K562 (cell line): ENCODE measurements at regions not wholly inside any gene's neighbourhood (a gene's known extent, or its start where the extent isn't known, plus 50 kb on each side); places are given as distances from the start of the nearest gene placed in this dataset.
A peak's percentile ranks its signal among the peaks of the same experiment; 100 is the strongest.

Experiments
- ATAC-seq: fragments of 200-7000 bp; cut with Tn5 transposase; 3 replicates; pipeline ENCODE4 v1.9.1; 2020; ENCODE audit warnings: moderate library complexity
- BruUV-seq: library from RNA; stranded (reverse); fragments of 400-500 nt; replicated peaks from 2 replicates; lab custom pipeline; 2021; lab: Mats Ljungman, UMichigan
- CTCF ChIA-PET: fragments of 300-600 bp; formaldehyde crosslinking; extraction: SDS; loops from one replicate; lab custom pipeline; 2021; ENCODE audit warnings: low intra/inter-chr PET ratio; lab: Yijun Ruan, JAX
- POLR2A ChIA-PET: fragments of 300-600, 350-650 bp; sonication (Branson Sonifier 250); formaldehyde crosslinking; extraction: SDS; loops from one replicate; lab custom pipeline; 2021; ENCODE audit warnings: antibody characterized with exemption, inconsistent platforms; lab: Yijun Ruan, JAX
- DNase-seq, 4 experiments: peaks; one replicate each; pipeline versions ENCODE4 v3.0.0 to v3.0.0-alpha.2; 2011 to 2018; ENCODE audit warnings: low spot score in 3 of 4, mixed read lengths in 3 of 4; ENCODE audit errors: extremely low read depth in 1 of 4
- FAIRE-seq: peaks from 2 replicates; lab custom pipeline; 2011; peaks lifted over from hg19 to GRCh38; lab: Jason Lieb, UNC
- H2AFZ ChIP-seq: 2 replicates; pipeline ENCODE4 v1.6.0; 2011; ENCODE audit warnings: low read depth, low read length, control low read depth, inconsistent platforms
- H3K27ac ChIP-seq: fragments of 200-600 bp; 3 replicates; pipeline ENCODE4 v1.8.0; 2011; ENCODE audit warnings: low read depth, mild to moderate bottlenecking, control low read depth, inconsistent platforms, low read length, moderate library complexity, mixed read lengths; ENCODE audit errors: extremely low read depth
- H3K27me3 ChIP-seq, 2 experiments: fragments of 300-600 bp in 1 of 2; 2 replicates in 1 of 2; 3 replicates in 1 of 2; pipeline versions ENCODE4 v1.6.0 to v1.8.0; 2011; ENCODE audit warnings: inconsistent platforms in 2 of 2, low read length in 2 of 2, mild to moderate bottlenecking in 1 of 2, mixed read lengths in 1 of 2, moderate library complexity in 1 of 2; ENCODE audit not compliant: control insufficient read depth in 2 of 2, insufficient read depth in 2 of 2
- H3K36me3 ChIP-seq: fragments of 300-600 bp; 3 replicates; pipeline ENCODE4 v1.8.0; 2011; ENCODE audit warnings: mild to moderate bottlenecking, low read length, inconsistent platforms; ENCODE audit not compliant: control insufficient read depth, insufficient read depth
- H3K4me1 ChIP-seq, 2 experiments: fragments of 200-600 bp in 1 of 2; replicated peaks in 1 of 2; 2 replicates in 1 of 2; 3 replicates in 1 of 2; pipeline versions ENCODE4 v1.5.1 to v1.8.0; 2011; ENCODE audit warnings: inconsistent platforms in 2 of 2, low read length in 2 of 2, mild to moderate bottlenecking in 1 of 2, mixed read lengths in 1 of 2, moderate library complexity in 1 of 2; ENCODE audit not compliant: control insufficient read depth in 2 of 2, insufficient read depth in 2 of 2
- H3K4me2 ChIP-seq: 2 replicates; pipeline ENCODE4 v1.6.1; 2011; ENCODE audit warnings: low read length, control low read depth, inconsistent platforms, mixed read lengths; ENCODE audit not compliant: insufficient read depth
- H3K4me3 ChIP-seq: fragments of 200-600 bp; sonication (generic), shearing (Covaris generic); 2 replicates; pipeline ENCODE4 v1.5.1; 2016; ENCODE audit warnings: control low read depth, inconsistent platforms
- H3K79me2 ChIP-seq: fragments of 200-600 bp; 3 replicates; pipeline ENCODE4 v1.8.0; 2011; ENCODE audit warnings: low read length, inconsistent platforms; ENCODE audit not compliant: control insufficient read depth, insufficient read depth
- H3K9ac ChIP-seq, 2 experiments: 2 replicates each; pipeline versions ENCODE4 v1.6.0 to v1.6.1; 2011; ENCODE audit warnings: low read depth in 2 of 2, low read length in 2 of 2, control low read depth in 1 of 2, inconsistent platforms in 1 of 2, mild to moderate bottlenecking in 1 of 2, mixed read lengths in 1 of 2; ENCODE audit not compliant: insufficient read depth in 1 of 2
- H3K9me1 ChIP-seq: one replicate; pipeline ENCODE4 v1.6.0; 2011; ENCODE audit warnings: inconsistent platforms, mild to moderate bottlenecking, low read length, moderate library complexity; ENCODE audit not compliant: control insufficient read depth, insufficient read depth
- H3K9me3 ChIP-seq: replicated peaks from 2 replicates; pipeline ENCODE4 v1.5.1; 2011; ENCODE audit warnings: low read depth, low read length, inconsistent platforms; ENCODE audit not compliant: control insufficient read depth, insufficient read depth
- H4K20me1 ChIP-seq: replicated peaks from 2 replicates; pipeline ENCODE4 v1.6.1; 2011; ENCODE audit warnings: low read length, inconsistent platforms, mixed read lengths; ENCODE audit not compliant: control insufficient read depth, insufficient read depth
- AFF4 ChIP-seq: sonication (generic); formaldehyde crosslinking; IDR thresholded peaks from 2 replicates; pipeline ENCODE4 v1.8.0; 2023; ENCODE audit warnings: mild to moderate bottlenecking, missing genetic modification reagents
- CCAR2 ChIP-seq: fragments of 200-400 bp; formaldehyde crosslinking; IDR thresholded peaks from 2 replicates; pipeline ENCODE4 v1.6.1; 2017; ENCODE audit warnings: mild to moderate bottlenecking, low read depth, low read length
- ZFP36 ChIP-seq: fragments of 150-350 bp; IDR thresholded peaks from 2 replicates; pipeline ENCODE4 v1.6.1; 2018; ENCODE audit warnings: low read length, low read depth; ENCODE audit not compliant: partially characterized antibody
- ZKSCAN3 ChIP-seq: fragments of 250-450 bp; sonication (Bioruptor Pico); IDR thresholded peaks from 2 replicates; pipeline ENCODE4 v1.4.0; 2020
- ZNF134 ChIP-seq: fragments of 250-450 bp; sonication (Bioruptor Pico); conservative IDR thresholded peaks from 2 replicates; pipeline ENCODE4 v1.4.0; 2020
- WGBS: fragments of 100-300 bp; shearing (Covaris generic); methylation state at CpG from one replicate; pipeline ENCODE4 v1.1.6; 2016; ENCODE audit warnings: low coverage, mixed read lengths; ENCODE audit not compliant: insufficient coverage; ENCODE audit errors: missing lambda C conversion rate; 5-methylcytosine and 5-hydroxymethylcytosine counted together
- in situ Hi-C: fragments of 300-500 bp; cut with MboI; formaldehyde crosslinking; loops from 4 replicates; pipeline ENCODE4 v1.15.0; 2018; ENCODE audit warnings: inconsistent platforms, mixed read lengths
- intact Hi-C: fragments of 100-400 bp; cut with micrococcal nuclease; formaldehyde crosslinking; loops from 2 replicates; pipeline ENCODE4 v1.14.2; 2022
- TF ChIP-seq, protein P1 (sequence below), 2 experiments: fragments of 250-450 bp in 1 of 2; fragments of 450-650 bp in 1 of 2; sonication (Bioruptor Pico) in 1 of 2; IDR thresholded peaks; 2 replicates each; pipeline versions ENCODE4 v1.6.1 to v1.8.0; 2016 to 2021; ENCODE audit warnings: mild to moderate bottlenecking in 2 of 2, moderate library complexity in 2 of 2, missing compliant biosample characterization in 1 of 2, missing genetic modification characterization in 1 of 2
- TF ChIP-seq, protein P2 (sequence below): fragments of 250-450 bp; sonication (Bioruptor Pico); IDR thresholded peaks from 2 replicates; pipeline ENCODE4 v1.4.0; 2020; ENCODE audit warnings: mild to moderate bottlenecking, moderate library complexity, borderline replicate concordance

- H3K36me3 ChIP-seq = no peaks in the 10 kb centered on the region
- ATAC-seq = no peak
- intact Hi-C loops (no loop called here), in situ Hi-C loops (no loop called here)
- DNase-seq = no peak
- peak overlapping the region; percentile 62; the same call in 1 of the 2 replicates for H2AFZ ChIP-seq
- peaks cover 3 to 7% of the 10 kb centered on the region in 2 experiments; a peak in 3 of 5 replicates for H3K4me1 ChIP-seq
- no peak overlapping the region for H3K27ac ChIP-seq
- ChIA-PET POLR2A (interaction anchor here (0.7 kb wide), 1 partner anchor 81 kb away, joined by 3 read pairs; no protein-coding TSS in a partner anchor), CTCF (no interaction called here)
- no peaks in the 10 kb centered on the region for H3K27me3 ChIP-seq
- no peaks in the 10 kb centered on the region for H3K9me1 ChIP-seq
- BruUV-seq = no TSS peak
- H3K9me3 ChIP-seq = no peaks in the 10 kb centered on the region
- no peak overlapping the region for H3K4me2 ChIP-seq
- no peaks in the 10 kb centered on the region for H3K79me2 ChIP-seq
- H4K20me1 ChIP-seq = no peaks in the 10 kb centered on the region
- no peak overlapping the region for H3K4me3 ChIP-seq
- FAIRE-seq = no peak
- TF ChIP-seq, protein P1, sequence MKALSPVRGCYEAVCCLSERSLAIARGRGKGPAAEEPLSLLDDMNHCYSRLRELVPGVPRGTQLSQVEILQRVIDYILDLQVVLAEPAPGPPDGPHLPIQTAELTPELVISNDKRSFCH (CRISPR knock-in tag; IDR thresholded peaks at IDR 0.05) = no peak
- TF ChIP-seq, protein P1 (tag; IDR thresholded peaks at IDR 0.05) = no peak
- no peak for TF ChIP-seq ZKSCAN3
- no peak for TF ChIP-seq AFF4
- TF ChIP-seq CCAR2 = no peak
- no peak for TF ChIP-seq ZFP36
- TF ChIP-seq, protein P2, sequence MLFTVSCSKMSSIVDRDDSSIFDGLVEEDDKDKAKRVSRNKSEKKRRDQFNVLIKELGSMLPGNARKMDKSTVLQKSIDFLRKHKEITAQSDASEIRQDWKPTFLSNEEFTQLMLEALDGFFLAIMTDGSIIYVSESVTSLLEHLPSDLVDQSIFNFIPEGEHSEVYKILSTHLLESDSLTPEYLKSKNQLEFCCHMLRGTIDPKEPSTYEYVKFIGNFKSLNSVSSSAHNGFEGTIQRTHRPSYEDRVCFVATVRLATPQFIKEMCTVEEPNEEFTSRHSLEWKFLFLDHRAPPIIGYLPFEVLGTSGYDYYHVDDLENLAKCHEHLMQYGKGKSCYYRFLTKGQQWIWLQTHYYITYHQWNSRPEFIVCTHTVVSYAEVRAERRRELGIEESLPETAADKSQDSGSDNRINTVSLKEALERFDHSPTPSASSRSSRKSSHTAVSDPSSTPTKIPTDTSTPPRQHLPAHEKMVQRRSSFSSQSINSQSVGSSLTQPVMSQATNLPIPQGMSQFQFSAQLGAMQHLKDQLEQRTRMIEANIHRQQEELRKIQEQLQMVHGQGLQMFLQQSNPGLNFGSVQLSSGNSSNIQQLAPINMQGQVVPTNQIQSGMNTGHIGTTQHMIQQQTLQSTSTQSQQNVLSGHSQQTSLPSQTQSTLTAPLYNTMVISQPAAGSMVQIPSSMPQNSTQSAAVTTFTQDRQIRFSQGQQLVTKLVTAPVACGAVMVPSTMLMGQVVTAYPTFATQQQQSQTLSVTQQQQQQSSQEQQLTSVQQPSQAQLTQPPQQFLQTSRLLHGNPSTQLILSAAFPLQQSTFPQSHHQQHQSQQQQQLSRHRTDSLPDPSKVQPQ (CRISPR knock-in tag) = no peak
- no peak for TF ChIP-seq ZNF134
- no CpG with 5 or more reads among the region's 1 CpG for WGBS
- H3K9ac ChIP-seq = no peak overlapping the region
Observed at GRCh38 chr4:10380735-10381134, 76.5 kb downstream of the ZNF518B start.
